ACHN (cell line): ENCODE measurements at regions not wholly inside any gene's neighbourhood (a gene's known extent, or its start where the extent isn't known, plus 50 kb on each side); places are given as distances from the start of the nearest gene placed in this dataset.

Experiments used
- DNase-seq: peaks from one replicate; pipeline ENCODE4 v3.0.0-alpha.2; 2015
- in situ Hi-C: cut with HindIII; loops from 2 replicates; pipeline ENCODE4 v1.10.0; 2017; ENCODE audit warnings: low sequenced_read_pairs, low pct_ligation_motif_present, low pct_unique_long_range_greater_than_20kb

GRCh38 chr14:98114122-98114895 lies 1157.7 kb downstream of the BCL11B start:
- in situ Hi-C loops = no loop called here
- DNase-seq = no peak

GRCh38 chr14:98114946-98115345 lies 1157.1 kb downstream of the BCL11B start:
- DNase-seq = no peak
- in situ Hi-C loops = no loop called here

- in situ Hi-C loops = no loop called here
- DNase-seq = no peak
These were observed 1153.2 kb downstream of the BCL11B start for GRCh38 chr14:98118749-98119148.

DNA sequence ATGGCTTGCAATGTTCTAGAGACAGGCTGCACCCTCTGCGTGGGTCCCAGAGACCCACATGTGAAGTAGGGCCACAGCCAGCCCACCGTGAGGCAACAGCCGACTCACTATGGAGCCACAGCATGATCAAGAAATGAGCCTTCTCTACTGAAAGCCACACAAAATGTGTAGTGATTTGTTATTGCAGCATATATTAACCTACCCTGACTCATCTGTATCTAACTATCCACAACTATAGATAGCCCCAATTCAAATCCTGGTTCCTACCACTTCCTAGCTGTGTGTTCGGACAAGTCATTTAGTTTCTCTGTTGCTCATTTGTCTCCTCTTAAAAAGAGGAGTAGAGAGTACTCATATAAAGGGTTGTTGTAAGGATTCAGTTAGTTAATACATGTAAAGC lies 1152.3 kb downstream of the BCL11B start:
- in situ Hi-C loops = no loop called here
- DNase-seq = no peak

GRCh38 chr14:98120831-98121464 lies 1151.0 kb downstream of the BCL11B start:
- in situ Hi-C loops = no loop called here
- DNase-seq = no peak

DNA sequence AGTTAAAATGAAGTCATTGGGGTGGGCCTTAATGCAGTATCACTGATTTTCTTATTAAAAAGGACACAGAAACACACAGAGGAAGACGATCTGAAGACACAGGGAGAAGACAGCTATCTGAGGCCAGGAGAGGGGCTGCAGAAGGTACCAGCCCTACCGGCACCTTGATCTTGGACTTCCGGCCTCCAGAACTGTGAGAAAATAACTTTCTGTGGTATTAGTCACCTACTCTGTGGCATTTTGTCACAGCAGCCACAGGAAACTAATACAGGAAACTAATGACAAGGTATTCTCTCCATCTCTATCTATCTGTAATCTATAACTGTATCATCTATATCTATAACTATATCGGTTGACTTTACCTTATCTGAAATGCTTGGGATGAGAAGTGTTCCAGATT lies 1149.5 kb downstream of the BCL11B start:
- in situ Hi-C loops = no loop called here
- DNase-seq = no peak

DNA sequence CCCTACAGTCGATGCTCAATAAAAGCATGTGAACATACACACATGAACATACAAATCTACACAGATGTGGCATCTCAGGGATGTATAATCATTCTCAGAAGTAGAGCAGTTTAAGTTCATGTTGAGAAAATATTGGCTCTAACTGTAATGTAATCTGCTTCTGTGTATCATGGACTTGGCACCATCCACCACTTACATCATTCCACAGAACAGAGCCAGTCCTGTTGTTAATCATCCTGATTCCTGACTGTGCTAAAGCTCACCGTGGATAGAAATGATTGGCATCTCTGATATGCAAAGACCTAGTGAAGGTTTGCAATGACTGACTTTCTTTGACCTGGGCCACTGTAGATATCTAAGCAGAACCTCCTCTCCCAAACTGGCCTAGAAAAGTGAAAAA lies 1141.3 kb downstream of the BCL11B start:
- in situ Hi-C loops = no loop called here

GRCh38 chr14:98131406-98131805 lies 1140.6 kb downstream of the BCL11B start:
- no peak for DNase-seq
- in situ Hi-C loops = no loop called here

More for the DNA sequence above, 1141.3 kb downstream of the BCL11B start:
- no peak for DNase-seq

- in situ Hi-C loops = no loop called here
- DNase-seq = no peak
These were observed 1138.2 kb downstream of the BCL11B start for GRCh38 chr14:98133806-98134205.

- no peak for DNase-seq
- in situ Hi-C loops = no loop called here
These were observed 1135.8 kb downstream of the BCL11B start for GRCh38 chr14:98136012-98136789.

- DNase-seq = no peak
These were observed 1134.6 kb downstream of the BCL11B start for GRCh38 chr14:98137131-98138025.

GRCh38 chr14:98138666-98139065 lies 1133.3 kb downstream of the BCL11B start:
- in situ Hi-C loops = no loop called here
- peak; percentile 36 for DNase-seq

More at GRCh38 chr14:98137131-98138025, 1134.6 kb downstream of the BCL11B start:
- in situ Hi-C loops = no loop called here

DNA sequence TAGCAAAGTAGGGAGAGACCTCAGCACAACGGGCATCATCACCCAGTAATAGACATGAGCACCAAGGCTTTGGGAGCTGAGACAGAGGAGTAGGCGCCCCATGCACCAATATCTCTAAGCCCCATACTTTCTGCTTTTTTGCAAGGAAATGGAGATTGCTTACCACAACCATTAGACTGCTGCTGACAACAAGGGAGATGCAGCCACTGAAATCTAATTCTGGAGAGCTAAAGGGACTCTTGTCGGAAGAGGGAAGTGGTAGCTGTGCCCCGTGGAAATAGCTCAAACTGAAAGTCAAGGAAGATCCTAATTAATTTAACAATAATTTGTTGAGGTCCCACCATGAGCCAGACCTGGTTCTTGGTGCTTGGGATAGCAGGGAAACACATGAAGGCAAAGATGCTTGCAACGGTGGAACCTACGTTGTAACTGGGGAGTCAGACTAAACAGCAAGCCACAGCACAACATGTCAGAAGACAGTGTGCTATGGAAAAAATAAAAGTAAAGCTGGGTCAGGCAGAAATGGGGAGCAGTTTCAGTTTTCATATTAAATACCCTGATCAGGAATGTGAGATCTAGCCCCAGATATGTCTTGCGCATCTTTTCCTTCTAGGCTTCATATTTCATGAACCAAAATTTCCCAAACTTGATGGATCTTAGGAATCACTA lies 1131.0 kb downstream of the BCL11B start:
- in situ Hi-C loops = no loop called here
- DNase-seq = no peak

- in situ Hi-C loops = no loop called here
These were observed 1128.4 kb downstream of the BCL11B start for GRCh38 chr14:98143566-98143965.

GRCh38 chr14:98144964-98145363 lies 1127.0 kb downstream of the BCL11B start:
- in situ Hi-C loops = no loop called here
- DNase-seq = no peak

More at GRCh38 chr14:98143566-98143965, 1128.4 kb downstream of the BCL11B start:
- DNase-seq = no peak

- no peak for DNase-seq
- in situ Hi-C loops = no loop called here
These were observed 1125.6 kb downstream of the BCL11B start for GRCh38 chr14:98146416-98146815.

GRCh38 chr14:98154254-98154653 lies 1117.7 kb downstream of the BCL11B start:
- in situ Hi-C loops = no loop called here
- no peak for DNase-seq

- in situ Hi-C loops = no loop called here
These were observed 1115.6 kb downstream of the BCL11B start for GRCh38 chr14:98156411-98156810.

More at GRCh38 chr14:98156411-98156810, 1115.6 kb downstream of the BCL11B start:
- DNase-seq = no peak
